Neural progenitor cell (in vitro differentiated cells): ENCODE measurements at regions not wholly inside any gene's neighbourhood (a gene's known extent, or its start where the extent isn't known, plus 50 kb on each side); places are given as distances from the start of the nearest gene placed in this dataset.

Experiments used
- CTCF ChIP-seq: fragments of 200-600 bp; sonication (generic); IDR thresholded peaks from 2 replicates; pipeline ENCODE4 v1.5.1; 2017; ENCODE audit warnings: antibody characterized with exemption, mild to moderate bottlenecking
- EZH2 ChIP-seq: fragments of 200-600 bp; sonication (generic); IDR thresholded peaks from 2 replicates; pipeline ENCODE4 v1.6.1; 2017; ENCODE audit warnings: antibody characterized with exemption, mild to moderate bottlenecking, moderate library complexity

- no peak for TF ChIP-seq CTCF
- TF ChIP-seq EZH2 = no peak
Observed at GRCh38 chr15:61777689-61778088, 282.6 kb downstream of the VPS13C start.
